Loucy (cell line): ENCODE measurements at regions not wholly inside any gene's neighbourhood (a gene's known extent, or its start where the extent isn't known, plus 50 kb on each side); places are given as distances from the start of the nearest gene placed in this dataset.

Experiments
- H2AFZ ChIP-seq: fragments of 200-600 bp; sonication (generic); 2 replicates; pipeline ENCODE4 v1.6.0; 2016; ENCODE audit warnings: antibody characterized with exemption, mild to moderate bottlenecking, low read length, moderate library complexity
- H3F3A ChIP-seq: fragments of 200-600 bp; 2 replicates; pipeline ENCODE4 v1.6.0; 2016; ENCODE audit warnings: antibody characterized with exemption, low read depth, mild to moderate bottlenecking
- H3K27me3 ChIP-seq: fragments of 200-600 bp; sonication (generic); 2 replicates; pipeline ENCODE4 v1.6.1; 2014; ENCODE audit warnings: low read length, mild to moderate bottlenecking; ENCODE audit not compliant: insufficient read depth, poor library complexity, severe bottlenecking
- H3K36me3 ChIP-seq: fragments of 200-600 bp; sonication (generic); 2 replicates; pipeline ENCODE4 v1.6.1; 2016; ENCODE audit warnings: low read length; ENCODE audit not compliant: insufficient read depth
- H3K4me1 ChIP-seq: fragments of 200-600 bp; sonication (generic); 2 replicates; pipeline ENCODE4 v1.5.1; 2014; ENCODE audit warnings: low read length, mild to moderate bottlenecking; ENCODE audit not compliant: insufficient read depth, poor library complexity, severe bottlenecking
- H3K4me2 ChIP-seq: fragments of 200-600 bp; sonication (generic); 2 replicates; pipeline ENCODE4 v1.6.0; 2014; ENCODE audit warnings: antibody characterized with exemption, low read length, low read depth, mild to moderate bottlenecking; ENCODE audit not compliant: poor library complexity, severe bottlenecking
- H3K4me3 ChIP-seq: fragments of 200-600 bp; sonication (generic); 2 replicates; pipeline ENCODE4 v1.5.1; 2014; ENCODE audit warnings: low read length, mild to moderate bottlenecking, mixed read lengths; ENCODE audit not compliant: poor library complexity, severe bottlenecking
- H3K79me2 ChIP-seq: fragments of 200-600 bp; sonication (generic); 2 replicates; pipeline ENCODE4 v1.6.1; 2014; ENCODE audit warnings: low read length; ENCODE audit not compliant: insufficient read depth
- H3K9ac ChIP-seq: fragments of 200-600 bp; sonication (generic); 2 replicates; pipeline ENCODE4 v1.6.0; 2014; ENCODE audit warnings: mild to moderate bottlenecking, low read depth, low read length, moderate library complexity; ENCODE audit not compliant: poor library complexity, severe bottlenecking
- H3K9me2 ChIP-seq: fragments of 200-600 bp; sonication (generic); replicated peaks from 2 replicates; pipeline ENCODE4 v1.6.1; 2016; ENCODE audit warnings: low read depth, low read length, mixed read lengths
- H3K9me3 ChIP-seq: fragments of 200-600 bp; sonication (generic); 2 replicates; pipeline ENCODE4 v1.6.1; 2014; ENCODE audit warnings: mild to moderate bottlenecking, antibody characterized with exemption, low read length, low read depth; ENCODE audit not compliant: insufficient read depth
- H4K20me1 ChIP-seq: fragments of 200-600 bp; sonication (generic); 2 replicates; pipeline ENCODE4 v1.6.0; 2014; ENCODE audit warnings: antibody characterized with exemption, low read length, mild to moderate bottlenecking; ENCODE audit not compliant: insufficient read depth, poor library complexity, severe bottlenecking
- EZH2phosphoT487 ChIP-seq: fragments of 200-600 bp; IDR thresholded peaks from 2 replicates; pipeline ENCODE4 v1.6.1; 2018; ENCODE audit warnings: antibody characterized with exemption, mild to moderate bottlenecking, moderate library complexity, borderline replicate concordance
- TF ChIP-seq, protein P1 (sequence below): fragments of 200-600 bp; sonication (generic); conservative IDR thresholded peaks from 2 replicates; pipeline ENCODE4 v1.5.1; 2014; ENCODE audit warnings: mild to moderate bottlenecking, antibody characterized with exemption, low read length

- Histone ChIP-seq H2AFZ (no peak overlapping the region), H3K9ac (no peak overlapping the region), H3K27me3 (no peaks in the 10 kb centered on the region), H3F3A (no peaks in the 10 kb centered on the region), H3K4me1 (no peaks in the 10 kb centered on the region), H3K4me3 (no peak overlapping the region), H3K36me3 (no peaks in the 10 kb centered on the region), H4K20me1 (no peaks in the 10 kb centered on the region), H3K4me2 (no peak overlapping the region), H3K79me2 (no peaks in the 10 kb centered on the region), H3K9me2 (no peaks in the 10 kb centered on the region), H3K9me3 (no peaks in the 10 kb centered on the region)
- no peak for TF ChIP-seq EZH2phosphoT487
- TF ChIP-seq, protein P1, sequence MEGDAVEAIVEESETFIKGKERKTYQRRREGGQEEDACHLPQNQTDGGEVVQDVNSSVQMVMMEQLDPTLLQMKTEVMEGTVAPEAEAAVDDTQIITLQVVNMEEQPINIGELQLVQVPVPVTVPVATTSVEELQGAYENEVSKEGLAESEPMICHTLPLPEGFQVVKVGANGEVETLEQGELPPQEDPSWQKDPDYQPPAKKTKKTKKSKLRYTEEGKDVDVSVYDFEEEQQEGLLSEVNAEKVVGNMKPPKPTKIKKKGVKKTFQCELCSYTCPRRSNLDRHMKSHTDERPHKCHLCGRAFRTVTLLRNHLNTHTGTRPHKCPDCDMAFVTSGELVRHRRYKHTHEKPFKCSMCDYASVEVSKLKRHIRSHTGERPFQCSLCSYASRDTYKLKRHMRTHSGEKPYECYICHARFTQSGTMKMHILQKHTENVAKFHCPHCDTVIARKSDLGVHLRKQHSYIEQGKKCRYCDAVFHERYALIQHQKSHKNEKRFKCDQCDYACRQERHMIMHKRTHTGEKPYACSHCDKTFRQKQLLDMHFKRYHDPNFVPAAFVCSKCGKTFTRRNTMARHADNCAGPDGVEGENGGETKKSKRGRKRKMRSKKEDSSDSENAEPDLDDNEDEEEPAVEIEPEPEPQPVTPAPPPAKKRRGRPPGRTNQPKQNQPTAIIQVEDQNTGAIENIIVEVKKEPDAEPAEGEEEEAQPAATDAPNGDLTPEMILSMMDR: no peak
Observed at GRCh38 chr15:29997499-29997898, 85.3 kb upstream of the GOLGA8J start.

DNA sequence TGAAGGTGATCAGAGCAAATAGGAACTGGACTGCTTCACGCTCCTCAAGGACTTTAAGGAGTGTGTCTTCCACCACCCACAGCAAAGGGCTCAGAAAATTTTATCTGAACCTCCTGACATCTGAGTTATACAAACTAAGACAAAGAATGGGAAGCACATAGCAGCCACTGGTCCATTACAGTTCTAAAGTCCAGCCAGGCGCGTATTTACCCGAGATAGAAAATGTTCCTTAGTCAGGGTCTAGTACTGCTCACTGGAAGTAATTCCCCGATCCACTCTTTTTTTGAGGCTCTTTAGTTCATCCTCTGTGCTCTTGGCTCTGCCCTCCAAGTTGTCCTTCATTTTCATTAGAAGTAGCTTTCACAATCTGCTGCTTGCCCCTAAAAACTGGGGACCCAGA, 88.5 kb upstream of the GOLGA8J start:
- Histone ChIP-seq H3K9me3 (no peaks in the 10 kb centered on the region), H3K9ac (no peak overlapping the region), H3K4me1 (no peaks in the 10 kb centered on the region), H3K79me2 (no peaks in the 10 kb centered on the region), H4K20me1 (no peaks in the 10 kb centered on the region), H3K36me3 (no peaks in the 10 kb centered on the region), H3K4me2 (no peak overlapping the region), H3K9me2 (no peaks in the 10 kb centered on the region), H2AFZ (no peak overlapping the region), H3K4me3 (no peak overlapping the region), H3F3A (no peaks in the 10 kb centered on the region), H3K27me3 (no peaks in the 10 kb centered on the region)
- TF ChIP-seq, protein P1: no peak
- TF ChIP-seq EZH2phosphoT487: no peak

GRCh38 chr15:29990954-29991353, 91.8 kb upstream of the GOLGA8J start:
- no peak for TF ChIP-seq EZH2phosphoT487
- TF ChIP-seq, protein P1: no peak
- no peak overlapping the region for H2AFZ ChIP-seq
- no peak overlapping the region for H3K4me2 ChIP-seq
- no peaks in the 10 kb centered on the region for H3K36me3 ChIP-seq
- H3F3A ChIP-seq: no peaks in the 10 kb centered on the region
- H3K79me2 ChIP-seq: no peaks in the 10 kb centered on the region
- H4K20me1 ChIP-seq: no peaks in the 10 kb centered on the region
- H3K9me3 ChIP-seq: no peaks in the 10 kb centered on the region
- H3K27me3 ChIP-seq: no peaks in the 10 kb centered on the region
- no peaks in the 10 kb centered on the region for H3K4me1 ChIP-seq
- no peak overlapping the region for H3K9ac ChIP-seq
- H3K4me3 ChIP-seq: no peak overlapping the region
- no peaks in the 10 kb centered on the region for H3K9me2 ChIP-seq
